ENCODE measurements at regions not wholly inside any gene's neighbourhood (a gene's known extent, or its start where the extent isn't known, plus 50 kb on each side); places are given as distances from the start of the nearest gene placed in this dataset.

DNA sequence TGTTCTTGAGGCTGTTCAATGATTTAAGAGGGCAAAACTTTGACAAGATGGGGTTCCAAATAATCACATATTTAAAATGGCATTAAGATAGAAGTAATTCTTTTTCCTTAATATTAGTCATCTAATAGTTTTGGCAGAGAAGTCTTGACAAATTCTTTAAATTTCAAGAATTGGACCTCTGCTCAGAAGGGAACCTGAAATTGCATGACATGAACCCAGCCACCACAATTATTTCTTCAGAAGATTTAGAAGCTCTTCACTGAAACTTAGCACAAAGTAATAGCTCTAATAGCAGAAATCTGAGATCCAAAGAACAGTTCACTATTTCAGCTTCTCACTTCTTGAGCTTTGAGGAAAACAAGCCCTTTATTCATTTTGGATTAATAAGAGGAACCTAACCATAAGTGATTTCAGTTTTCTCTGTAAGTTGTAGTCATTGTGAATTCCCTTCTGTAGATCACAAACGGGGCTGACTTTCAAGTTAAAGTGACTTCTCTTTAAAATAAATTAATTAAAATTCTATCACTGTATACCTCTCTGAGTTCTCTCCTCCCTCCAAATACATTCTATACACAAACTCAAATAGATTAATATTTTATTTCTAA is 100.6 kb upstream of the ITGA4 start:
- Histone ChIP-seq H3K4me3 (no peak overlapping the region), H3K27ac (no peak overlapping the region), H3K27me3 (replicated peaks; ENCODE audit: insufficient read depth) (no peaks in the 10 kb centered on the region), H3K9me3 (no peaks in the 10 kb centered on the region), H3K36me3 (no peaks in the 10 kb centered on the region), H3K4me1 (replicated peaks) (no peaks in the 10 kb centered on the region)
- TF ChIP-seq POLR2A (IDR thresholded peaks at IDR 0.05), result no peak
- TF ChIP-seq POLR2AphosphoS5 (IDR thresholded peaks at IDR 0.05), result no peak
- TF ChIP-seq, protein P1, sequence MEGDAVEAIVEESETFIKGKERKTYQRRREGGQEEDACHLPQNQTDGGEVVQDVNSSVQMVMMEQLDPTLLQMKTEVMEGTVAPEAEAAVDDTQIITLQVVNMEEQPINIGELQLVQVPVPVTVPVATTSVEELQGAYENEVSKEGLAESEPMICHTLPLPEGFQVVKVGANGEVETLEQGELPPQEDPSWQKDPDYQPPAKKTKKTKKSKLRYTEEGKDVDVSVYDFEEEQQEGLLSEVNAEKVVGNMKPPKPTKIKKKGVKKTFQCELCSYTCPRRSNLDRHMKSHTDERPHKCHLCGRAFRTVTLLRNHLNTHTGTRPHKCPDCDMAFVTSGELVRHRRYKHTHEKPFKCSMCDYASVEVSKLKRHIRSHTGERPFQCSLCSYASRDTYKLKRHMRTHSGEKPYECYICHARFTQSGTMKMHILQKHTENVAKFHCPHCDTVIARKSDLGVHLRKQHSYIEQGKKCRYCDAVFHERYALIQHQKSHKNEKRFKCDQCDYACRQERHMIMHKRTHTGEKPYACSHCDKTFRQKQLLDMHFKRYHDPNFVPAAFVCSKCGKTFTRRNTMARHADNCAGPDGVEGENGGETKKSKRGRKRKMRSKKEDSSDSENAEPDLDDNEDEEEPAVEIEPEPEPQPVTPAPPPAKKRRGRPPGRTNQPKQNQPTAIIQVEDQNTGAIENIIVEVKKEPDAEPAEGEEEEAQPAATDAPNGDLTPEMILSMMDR (IDR thresholded peaks at IDR 0.05), result no peak
- intact Hi-C loops (cut with DNase I), result no loop called here
- no peak for DNase-seq (ENCODE audit: low spot score)
- 57% methylated on average over 1 of the region's 1 CpG for WGBS

DNA sequence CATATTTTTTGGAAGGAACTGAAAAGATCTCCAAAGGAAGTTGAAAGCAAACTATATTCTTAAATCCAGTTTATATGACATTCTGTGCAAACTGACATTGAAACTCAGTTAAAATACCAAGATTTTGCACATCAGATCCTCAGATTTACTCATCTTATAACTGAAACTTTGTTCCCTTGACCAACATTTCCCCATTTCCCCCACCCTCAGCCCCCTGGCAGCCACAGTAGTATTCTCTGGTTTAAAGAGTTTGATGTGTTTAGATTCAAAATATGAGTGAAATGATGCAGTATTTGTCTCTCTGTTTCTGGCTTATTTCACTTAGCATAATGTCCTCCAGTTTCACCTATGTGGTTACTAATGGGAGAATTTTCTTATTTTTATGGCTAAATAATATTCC is 99.2 kb upstream of the ITGA4 start:
- DNase-seq (ENCODE audit: low spot score), result no peak
- intact Hi-C loops (cut with DNase I), result no loop called here

DNA sequence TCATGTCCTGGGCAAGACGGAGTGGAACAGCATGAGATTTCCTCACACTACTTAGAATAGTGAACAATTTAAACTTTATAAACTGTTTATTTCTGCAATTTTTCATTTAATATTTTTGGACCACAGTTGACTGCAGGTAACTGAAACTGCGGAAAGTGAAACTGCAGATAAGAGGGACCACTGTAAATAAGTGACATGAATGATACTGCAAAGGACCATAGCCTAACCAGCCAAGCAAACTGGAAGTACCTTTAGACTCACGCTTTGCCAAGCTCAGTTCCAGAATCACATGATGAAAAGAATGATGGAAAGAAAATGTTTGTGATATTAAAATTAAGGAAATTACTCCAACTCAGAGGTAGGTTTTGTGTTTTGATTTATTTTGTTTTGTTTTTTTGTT is 94.6 kb upstream of the ITGA4 start:
- TF ChIP-seq POLR2AphosphoS5 (IDR thresholded peaks at IDR 0.05) (no peak), POLR2A (IDR thresholded peaks at IDR 0.05) (no peak)
- TF ChIP-seq, protein P1 (IDR thresholded peaks at IDR 0.05), result no peak
- Histone ChIP-seq H3K9me3 (no peaks in the 10 kb centered on the region), H3K27me3 (replicated peaks; ENCODE audit: insufficient read depth) (no peaks in the 10 kb centered on the region), H3K4me3 (no peak overlapping the region), H3K27ac (no peak overlapping the region), H3K4me1 (replicated peaks) (no peaks in the 10 kb centered on the region), H3K36me3 (no peaks in the 10 kb centered on the region)
- WGBS, result 90% methylated on average over 3 of the region's 3 CpGs
- DNase-seq (ENCODE audit: low spot score), result no peak
- intact Hi-C loops (cut with DNase I), result no loop called here

More for the DNA sequence above, 99.2 kb upstream of the ITGA4 start:
- Histone ChIP-seq H3K4me3 (no peak overlapping the region), H3K27ac (no peak overlapping the region), H3K36me3 (no peaks in the 10 kb centered on the region), H3K4me1 (replicated peaks) (no peaks in the 10 kb centered on the region), H3K9me3 (no peaks in the 10 kb centered on the region), H3K27me3 (replicated peaks; ENCODE audit: insufficient read depth) (no peaks in the 10 kb centered on the region)
- no peak for TF ChIP-seq POLR2A (IDR thresholded peaks at IDR 0.05)

DNA sequence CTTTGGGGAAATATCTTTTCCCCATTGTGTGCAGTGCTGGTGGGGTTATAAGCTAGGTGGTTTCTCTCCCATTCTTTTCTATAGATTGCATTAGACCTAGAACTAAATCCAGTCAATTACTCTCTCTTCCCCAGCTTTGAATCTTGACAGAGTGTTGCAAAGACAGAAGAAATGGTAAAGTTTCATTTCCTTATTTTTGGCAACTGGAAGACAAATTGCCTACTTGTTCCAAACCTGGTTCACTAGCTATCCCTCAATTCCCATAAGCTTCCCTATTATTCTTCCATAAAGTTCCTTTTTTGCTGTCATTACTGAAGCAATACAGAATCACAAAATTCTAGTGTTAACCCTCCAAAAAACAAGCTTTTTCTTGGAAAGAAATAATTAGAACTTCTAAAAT is 94.0 kb upstream of the ITGA4 start:
- no peaks in the 10 kb centered on the region for H3K4me1 ChIP-seq (replicated peaks)
- no peaks in the 10 kb centered on the region for H3K27me3 ChIP-seq (replicated peaks; ENCODE audit: insufficient read depth)
- intact Hi-C loops (cut with DNase I), result no loop called here
- no peak overlapping the region for H3K27ac ChIP-seq
- H3K9me3 ChIP-seq, result no peaks in the 10 kb centered on the region
- H3K4me3 ChIP-seq, result no peak overlapping the region
- DNase-seq (ENCODE audit: low spot score), result no peak
- no peaks in the 10 kb centered on the region for H3K36me3 ChIP-seq
- TF ChIP-seq POLR2A (IDR thresholded peaks at IDR 0.05) (no peak), POLR2AphosphoS5 (IDR thresholded peaks at IDR 0.05) (no peak)
- TF ChIP-seq, protein P1 (IDR thresholded peaks at IDR 0.05), result no peak

DNA sequence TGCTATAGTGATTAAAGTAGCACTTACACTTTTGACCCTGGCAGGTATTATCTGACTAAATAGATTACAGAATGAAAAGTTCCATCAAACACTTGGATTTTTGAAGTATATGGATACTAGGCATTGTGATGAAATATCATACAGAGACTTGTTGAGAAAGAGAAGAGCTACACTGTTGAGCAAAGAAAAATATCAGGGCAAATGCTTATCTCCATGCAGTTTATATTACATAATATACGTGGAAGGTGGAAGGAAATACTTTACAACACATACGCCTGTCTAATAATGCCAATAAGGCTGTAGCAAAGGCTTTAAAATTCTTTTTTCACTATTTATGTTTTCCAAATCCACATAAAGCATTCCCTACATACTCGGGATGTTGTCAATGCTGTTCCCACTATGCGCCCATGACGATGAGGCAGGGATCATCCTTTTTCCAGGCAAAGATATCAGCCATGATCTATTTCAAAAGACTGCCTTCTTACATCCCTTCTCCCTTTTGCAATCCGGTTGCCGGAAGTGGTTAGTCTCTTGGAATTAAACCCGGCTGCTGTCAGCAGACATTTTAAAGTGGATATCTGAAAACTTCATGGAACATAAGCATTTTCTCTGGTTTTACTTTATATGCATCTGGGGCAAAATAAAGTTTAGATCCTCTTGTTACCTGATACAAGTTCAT is 92.6 kb upstream of the ITGA4 start:
- intact Hi-C loops (cut with DNase I), result no loop called here
- no peak for DNase-seq (ENCODE audit: low spot score)
- Histone ChIP-seq H3K27ac (no peak overlapping the region), H3K36me3 (no peaks in the 10 kb centered on the region), H3K4me3 (no peak overlapping the region), H3K4me1 (replicated peaks) (no peaks in the 10 kb centered on the region), H3K9me3 (no peaks in the 10 kb centered on the region), H3K27me3 (replicated peaks; ENCODE audit: insufficient read depth) (no peaks in the 10 kb centered on the region)
- TF ChIP-seq, protein P1 (IDR thresholded peaks at IDR 0.05), result no peak
- TF ChIP-seq POLR2AphosphoS5 (IDR thresholded peaks at IDR 0.05) (no peak), POLR2A (IDR thresholded peaks at IDR 0.05) (no peak)
- 82% methylated on average over 8 of the region's 8 CpGs for WGBS
